Tongue (tissue), 1 donor: ENCODE measurements at regions not wholly inside any gene's neighbourhood (a gene's known extent, or its start where the extent isn't known, plus 50 kb on each side); places are given as distances from the start of the nearest gene placed in this dataset.

ENCODE experiments used
- DNase-seq: peaks from one replicate; pipeline ENCODE4 v3.0.0-alpha.2; 2015

DNA sequence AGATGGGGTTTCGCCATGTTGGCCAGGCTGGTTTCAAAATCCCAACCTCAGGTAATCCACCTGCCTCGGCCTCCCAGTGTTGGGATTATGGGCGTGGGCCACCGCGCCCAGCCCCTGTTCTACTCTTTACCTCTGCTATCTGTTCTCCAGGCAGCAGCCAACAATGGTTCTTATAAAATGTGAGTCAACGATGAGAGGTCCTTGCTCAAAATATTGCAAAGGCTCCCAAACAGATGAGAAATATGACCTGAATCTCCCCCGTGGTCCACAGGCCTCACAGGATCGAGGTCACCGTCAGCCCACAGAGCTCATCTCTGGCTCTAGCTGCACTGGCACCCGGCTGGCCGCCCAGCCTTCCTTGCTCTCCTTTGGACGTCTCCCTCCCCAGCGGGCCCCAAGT is 62.0 kb upstream of the EGFR start:
- DNase-seq = no peak

DNA sequence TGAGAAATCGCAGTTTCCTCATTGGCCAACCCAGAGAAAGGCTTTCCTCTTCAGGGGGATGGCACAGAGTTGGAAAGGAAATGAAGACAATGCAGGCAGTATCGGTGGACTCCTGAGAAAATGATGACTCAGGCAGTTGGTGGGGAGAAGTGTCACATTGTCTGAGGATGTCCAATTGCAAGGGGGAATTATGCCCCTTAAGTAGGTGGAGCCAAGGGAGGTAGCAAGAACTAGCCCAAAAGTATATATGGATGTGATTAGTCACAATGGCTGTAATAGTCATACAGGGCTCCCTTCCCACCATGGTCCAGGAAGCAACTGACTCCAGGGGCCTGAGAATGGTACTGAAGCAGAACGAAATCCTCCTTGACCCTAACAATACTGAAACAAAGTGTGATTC is 58.3 kb upstream of the EGFR start:
- DNase-seq = no peak

DNA sequence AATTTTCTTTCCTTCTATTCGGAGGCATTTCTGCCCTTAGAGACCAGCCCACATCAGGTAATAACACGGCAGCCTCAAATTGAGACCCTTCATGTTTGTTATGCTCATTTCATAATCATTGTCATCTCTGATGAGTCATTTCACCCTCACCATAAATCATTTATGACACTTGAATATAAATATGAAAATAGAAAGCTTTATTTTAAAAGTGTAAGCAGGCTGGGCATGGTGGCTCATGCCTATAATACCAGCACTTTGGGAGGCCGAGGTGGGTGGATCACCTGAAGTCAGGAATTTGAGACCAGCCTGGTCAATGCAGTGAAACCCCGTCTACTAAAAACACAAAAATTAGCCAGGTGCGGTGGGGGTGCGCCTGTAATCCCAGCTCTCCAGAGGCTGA is 57.4 kb upstream of the EGFR start:
- no peak for DNase-seq

DNA sequence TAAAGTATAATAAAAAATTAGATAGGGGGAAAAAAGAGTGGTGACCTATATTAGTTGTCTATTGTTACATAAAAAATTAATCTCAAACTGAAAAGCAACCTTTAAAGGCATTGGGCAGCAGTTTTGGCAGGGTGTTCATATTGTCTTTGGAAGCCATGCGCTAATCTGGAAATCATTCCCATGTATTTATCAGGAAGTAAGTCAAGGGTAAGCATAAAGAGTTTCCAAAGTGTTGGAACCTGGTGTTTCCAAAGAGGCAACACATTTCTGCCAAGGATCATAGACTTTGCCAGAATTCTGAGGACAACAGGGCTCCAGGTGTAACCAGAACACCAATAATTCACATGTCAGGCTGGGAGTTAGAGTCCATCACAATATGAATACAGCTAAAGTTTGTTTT is 55.7 kb upstream of the EGFR start:
- DNase-seq = no peak

DNA sequence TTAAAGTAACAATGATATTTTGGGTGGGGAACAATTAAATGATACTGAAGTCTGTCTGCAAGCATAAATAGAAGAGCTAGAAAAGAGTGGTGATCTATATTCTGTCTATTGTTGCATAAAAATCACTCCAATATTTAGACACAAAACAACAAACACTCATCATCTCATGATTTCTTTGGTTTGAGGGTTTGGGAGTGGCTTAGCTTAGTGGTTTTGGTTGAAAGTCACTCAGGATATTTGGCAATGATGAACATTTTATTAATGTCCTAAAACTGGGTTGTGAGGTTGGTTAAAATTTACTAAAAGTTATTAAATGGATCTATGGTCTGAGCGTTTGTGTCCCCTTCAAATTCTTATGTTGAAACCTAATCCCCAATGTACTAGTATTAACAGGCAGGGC is 54.7 kb upstream of the EGFR start:
- DNase-seq = no peak

DNA sequence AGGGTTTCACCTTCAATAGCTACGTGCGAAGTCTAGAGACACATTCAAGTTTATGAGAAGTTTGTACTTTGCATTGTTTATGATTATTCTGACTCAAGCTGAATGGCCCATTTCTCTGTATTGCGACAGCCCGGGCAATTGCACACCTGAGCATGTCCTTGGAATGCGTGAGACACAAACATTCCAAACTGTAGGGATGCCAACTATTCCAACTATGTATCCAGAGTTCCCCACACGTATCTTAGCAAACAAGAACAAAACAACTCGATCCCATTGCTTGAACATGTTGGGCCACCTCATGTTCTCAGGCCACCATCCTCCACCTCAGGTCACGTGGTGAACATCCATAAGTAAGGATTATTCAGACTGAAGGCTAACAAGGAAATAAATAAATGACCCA is 51.4 kb upstream of the EGFR start:
- DNase-seq = no peak

DNA sequence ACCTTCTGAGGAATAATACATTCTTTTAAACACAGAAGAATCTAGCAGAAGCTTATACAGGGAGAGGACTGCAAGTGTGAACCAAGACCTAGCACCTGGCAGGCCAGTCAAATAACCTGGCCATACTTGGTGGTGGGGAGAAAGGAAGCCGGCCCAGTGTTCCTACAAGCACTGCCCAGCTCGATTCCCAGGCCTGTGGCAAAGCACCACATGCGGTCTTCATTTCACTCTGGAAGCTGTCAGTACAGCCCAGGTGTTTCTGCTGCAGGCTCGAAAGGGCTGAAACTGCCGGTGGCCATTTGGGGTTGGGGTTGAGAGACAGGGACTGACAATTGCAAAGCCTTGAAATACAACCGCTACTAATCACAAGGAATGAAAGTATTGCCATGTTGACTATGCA is 50.8 kb upstream of the EGFR start:
- DNase-seq = no peak
